Stimulated activated naive CD4-positive, alpha-beta T cell (primary cell): ENCODE measurements at regions not wholly inside any gene's neighbourhood (a gene's known extent, or its start where the extent isn't known, plus 50 kb on each side); places are given as distances from the start of the nearest gene placed in this dataset.

Experiments
- DNase-seq, 6 experiments: peaks; one replicate each; lab custom pipeline; 2025; lab: John Stamatoyannopoulos, UW

DNA sequence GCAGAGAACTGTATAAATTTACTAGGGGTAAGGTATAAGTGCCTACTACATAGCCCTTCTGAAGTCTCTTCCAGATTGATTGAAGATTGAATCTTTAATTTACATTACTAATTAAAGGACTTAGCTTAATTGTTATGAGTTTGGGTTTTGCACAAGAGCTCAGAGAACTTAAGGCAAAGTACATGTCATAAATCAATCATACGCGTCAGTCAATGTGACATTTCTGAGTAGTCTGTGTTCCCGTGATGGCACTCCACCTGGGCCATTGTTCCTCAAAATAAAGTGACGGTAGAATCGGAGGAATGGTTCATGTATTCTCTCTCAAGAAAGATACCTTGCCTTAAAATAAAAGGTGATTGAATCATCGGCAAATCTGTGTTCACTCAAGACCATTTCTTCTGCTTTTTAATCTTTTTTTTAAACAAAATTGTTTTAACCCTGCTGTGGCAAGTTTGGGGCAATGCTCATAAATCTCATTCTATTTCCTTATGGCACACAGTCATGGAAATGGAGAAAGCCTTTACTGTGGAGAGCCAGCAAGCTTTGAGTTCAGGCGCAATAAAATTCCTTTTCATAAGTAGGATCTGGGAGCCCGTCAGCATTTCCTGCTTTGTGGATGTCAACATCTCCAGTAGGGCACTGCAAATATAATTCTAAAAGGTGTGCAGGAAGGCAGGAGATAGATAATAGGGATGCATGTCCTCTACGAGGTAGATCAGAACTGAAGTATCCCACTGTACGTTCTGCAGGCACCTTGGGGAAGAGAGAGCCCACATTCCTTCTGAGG is 427.4 kb downstream of the GATA3 start:
- DNase-seq: no peak

DNA sequence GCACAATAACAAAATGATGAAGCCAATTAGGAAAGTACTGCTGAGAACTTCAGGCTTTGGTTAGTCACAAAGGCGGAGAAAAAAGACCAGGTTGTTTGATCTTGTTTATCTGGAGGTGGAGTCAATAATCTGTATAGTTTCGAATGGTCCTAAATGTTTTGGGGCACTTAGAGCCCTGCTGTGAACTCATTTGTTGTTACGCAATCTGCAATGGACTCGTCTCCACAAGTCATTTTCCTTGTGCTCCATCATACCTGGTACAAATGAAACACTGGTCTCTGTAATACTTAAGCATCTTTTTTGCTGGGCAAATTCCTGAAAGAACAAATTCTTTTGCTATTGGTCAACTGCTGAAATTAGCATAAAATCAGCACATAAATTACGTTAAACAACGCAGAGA is 430.5 kb downstream of the GATA3 start:
- DNase-seq: no peak

DNA sequence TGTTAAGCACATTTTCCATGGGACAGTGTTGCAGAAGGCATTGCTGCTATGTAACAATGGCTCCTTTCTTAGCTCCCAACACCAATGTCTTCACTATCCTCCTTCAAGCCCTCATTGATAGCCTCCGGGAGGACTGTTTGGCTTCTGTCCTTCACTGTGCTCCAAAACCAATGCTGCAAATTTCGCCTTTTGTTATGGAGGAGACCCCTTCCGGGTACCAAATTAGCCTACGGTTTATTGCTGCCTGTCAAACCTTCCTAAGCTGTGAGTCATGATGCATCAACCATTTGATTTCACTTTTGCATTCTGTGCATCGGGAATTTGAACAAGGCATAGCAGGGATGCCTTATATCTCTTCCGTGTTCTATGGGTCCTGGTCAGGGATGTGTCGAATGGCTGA is 432.9 kb downstream of the GATA3 start:
- DNase-seq: no peak

DNA sequence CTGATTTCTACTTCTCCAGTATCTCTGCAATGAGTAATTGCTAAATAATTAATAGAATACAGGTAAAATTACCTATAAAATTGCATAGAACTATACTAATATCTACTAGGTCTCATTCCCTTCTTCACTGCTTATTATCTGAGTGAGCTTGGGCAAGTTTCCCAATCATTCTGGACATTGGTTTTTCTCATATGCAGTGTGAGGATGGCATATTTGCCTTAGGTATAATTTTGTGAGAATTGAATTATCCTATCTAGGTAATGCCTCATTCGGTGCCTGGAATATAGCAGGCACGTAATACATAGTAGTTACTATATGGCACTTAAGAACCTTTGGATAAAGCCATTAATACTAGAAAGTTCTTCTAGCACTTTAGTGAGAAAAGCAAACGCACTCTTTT is 434.7 kb downstream of the GATA3 start:
- DNase-seq: no peak

DNA sequence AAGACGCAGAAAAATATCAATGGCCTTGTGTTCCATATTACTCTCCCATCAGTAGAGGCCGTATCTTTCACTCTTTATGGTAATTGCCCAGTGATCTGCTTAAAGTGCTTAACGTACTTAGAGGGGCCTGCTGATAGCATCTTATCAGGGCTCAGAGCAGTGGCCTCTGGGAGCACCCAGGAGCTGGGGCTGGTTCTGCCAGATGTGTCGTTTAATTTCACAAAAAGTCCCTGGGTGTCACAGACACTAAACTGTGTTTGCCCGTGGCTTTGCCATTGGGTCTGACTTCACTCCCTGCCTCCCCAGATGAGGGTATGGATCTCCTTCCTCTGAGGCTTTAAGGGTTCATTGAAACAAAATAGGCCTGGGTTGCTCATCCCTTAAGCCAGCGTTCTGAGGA is 435.3 kb downstream of the GATA3 start:
- DNase-seq: no peak

DNA sequence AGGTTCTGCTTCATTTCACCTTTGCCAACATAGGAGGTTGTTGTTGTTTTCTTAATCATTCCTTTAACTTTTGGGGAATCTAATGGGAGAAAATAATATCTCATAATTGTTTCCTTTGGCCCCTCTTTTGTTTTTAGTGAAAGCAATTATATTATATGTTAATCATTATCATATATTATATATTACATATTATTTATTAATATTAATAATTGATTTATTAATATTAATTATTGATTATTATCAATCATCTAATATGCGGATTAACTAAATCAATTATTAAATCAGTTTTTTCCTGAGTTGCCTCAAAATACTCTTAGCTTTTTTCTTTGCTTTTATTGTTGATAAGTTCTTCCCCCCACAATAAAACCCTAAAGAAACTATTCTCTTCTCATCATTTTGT is 443.8 kb downstream of the GATA3 start:
- no peak for DNase-seq

DNA sequence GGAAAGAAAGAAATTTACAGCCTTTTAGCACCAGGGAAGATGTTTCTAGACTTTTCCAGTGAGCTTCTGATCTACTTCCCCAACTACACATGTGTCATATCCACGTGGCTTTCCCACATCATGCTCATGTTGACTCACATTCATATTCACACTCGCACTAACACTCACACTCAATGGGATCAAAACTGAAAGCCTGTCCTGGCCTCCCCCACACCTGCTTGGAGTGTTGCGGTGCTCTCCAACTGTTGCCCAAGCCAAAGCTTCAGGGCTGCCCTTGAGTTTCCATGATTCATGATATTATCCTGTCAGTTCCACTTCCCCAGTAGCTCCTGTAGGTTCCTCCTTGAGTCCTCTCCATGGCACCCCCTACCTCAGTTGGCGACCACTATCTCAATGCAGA is 444.4 kb downstream of the GATA3 start:
- DNase-seq: no peak

DNA sequence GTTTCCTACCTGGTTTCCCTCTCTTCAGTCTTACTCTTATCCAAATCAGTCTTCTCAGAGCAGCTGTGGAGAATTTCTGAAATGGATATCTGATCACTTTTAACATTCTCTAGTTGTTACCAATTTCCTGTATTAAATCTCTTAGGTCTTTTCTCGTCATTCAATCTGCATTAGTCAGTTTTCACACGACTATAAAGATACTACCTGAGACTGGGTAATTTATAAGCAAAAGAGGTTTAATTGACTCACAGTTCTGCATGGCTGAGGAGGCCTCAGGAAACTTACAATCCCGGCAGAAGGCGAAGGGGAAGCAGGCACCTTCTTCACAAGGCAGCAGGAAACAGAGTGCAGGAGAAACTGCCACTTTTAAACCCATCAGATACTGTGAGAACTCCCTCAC is 444.8 kb downstream of the GATA3 start:
- DNase-seq: no peak

DNA sequence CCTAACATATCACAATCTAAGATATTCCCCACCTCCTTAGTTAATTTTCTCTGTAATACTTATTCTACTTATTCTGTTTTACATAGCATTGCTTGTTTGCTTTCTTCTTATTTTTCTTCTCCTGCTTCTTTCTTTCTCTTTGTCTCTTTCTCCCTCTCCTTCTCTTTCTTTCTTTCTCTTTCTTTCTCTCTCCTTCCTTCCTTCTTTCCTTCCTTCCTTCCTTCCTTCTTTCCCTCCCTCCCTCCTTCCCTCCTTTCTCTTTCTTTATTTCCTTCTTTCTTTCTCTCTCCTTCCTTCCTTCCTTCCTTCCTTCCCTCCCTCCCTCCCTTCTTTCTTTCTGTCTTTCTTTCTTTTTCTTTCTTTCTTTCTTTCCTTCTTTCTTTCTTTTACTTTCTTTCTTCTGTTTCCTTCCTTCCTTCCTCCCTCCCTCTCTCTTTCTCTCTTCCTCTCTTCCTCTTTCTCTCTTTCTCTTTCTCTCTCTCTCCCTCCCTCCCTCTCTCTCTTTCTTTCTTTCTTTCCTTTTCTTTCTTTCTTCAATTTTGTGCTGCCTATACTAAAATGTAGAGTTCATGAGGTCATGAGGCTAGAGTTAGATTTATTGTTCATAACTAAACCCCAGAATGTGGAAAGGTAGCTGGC is 445.4 kb downstream of the GATA3 start:
- no peak for DNase-seq

DNA sequence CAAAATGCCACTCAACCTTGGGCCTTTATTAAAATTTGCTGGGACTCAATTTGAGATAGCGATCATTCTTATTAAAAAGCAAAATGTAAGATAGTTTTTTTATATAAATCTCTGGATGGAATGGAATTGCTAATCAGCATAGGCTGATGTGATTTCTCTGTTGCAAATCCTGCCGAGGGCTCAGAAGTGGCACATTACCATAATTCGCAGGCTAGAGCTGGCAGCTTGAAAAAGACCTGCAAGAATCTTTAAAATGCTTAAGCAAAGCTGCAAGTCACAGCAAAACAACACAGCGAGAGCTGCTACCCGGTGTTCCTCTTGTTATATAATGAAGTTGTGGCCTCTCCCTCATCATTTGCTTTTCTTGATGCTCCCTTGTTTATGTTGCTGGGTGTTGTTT is 448.1 kb downstream of the GATA3 start:
- DNase-seq: no peak

DNA sequence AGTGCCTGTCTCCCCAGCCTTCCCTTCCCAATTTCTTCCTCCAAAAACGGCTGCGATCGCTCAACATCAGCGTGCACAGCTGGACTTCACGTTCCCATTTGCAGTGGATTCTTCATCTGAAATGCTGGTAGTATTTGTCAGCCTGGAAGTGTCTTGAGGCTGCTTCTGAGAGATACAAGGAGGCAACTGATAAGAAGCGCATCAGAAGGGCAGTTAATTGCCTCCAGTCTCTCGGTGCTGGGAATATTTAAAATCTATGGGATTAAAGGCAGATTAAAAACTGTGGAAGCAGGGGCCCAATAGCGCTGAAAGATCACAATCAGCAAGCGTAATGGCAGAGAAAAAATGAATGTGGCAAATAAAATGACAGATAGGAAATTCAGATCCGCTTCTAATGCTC is 450.0 kb downstream of the GATA3 start:
- DNase-seq: no peak

DNA sequence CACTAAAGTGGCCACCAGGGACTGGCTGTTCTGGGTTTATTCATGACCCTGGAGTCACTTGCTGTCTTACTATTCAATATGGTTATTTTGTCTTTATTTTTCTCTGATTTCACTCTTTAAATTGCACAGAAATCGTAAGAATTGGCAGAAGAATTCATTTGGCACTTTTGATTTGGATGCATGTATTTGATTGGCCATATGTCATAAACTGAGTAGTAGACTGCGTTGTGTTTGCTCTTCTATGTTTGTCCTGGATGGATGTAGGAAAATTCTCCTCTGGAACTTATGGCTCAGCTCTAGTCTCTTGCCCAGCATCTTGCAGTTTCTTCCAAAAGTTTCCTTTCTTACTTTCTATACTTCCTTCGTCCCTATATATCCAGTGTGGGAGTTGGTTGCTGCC is 452.7 kb downstream of the GATA3 start:
- DNase-seq: no peak

DNA sequence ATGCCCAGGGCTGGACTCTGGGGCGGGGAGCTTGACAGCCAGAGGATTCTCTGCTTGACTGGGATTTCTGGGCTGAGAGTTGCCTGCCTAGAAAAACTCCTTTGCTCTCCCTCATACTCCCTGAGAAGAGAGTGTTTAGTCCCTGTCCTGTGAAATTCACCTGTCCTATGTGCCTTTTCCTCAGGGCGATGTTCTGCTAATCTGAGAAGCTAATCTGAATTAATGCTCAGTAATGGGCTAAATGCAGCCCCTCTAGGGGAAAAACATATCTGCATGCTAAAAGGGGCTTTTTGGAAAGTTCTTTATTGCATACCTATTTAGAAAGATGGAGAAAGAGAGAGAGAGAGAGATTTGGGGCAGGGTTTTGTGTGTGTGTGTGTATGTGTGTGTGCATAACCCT is 454.4 kb downstream of the GATA3 start:
- no peak for DNase-seq

DNA sequence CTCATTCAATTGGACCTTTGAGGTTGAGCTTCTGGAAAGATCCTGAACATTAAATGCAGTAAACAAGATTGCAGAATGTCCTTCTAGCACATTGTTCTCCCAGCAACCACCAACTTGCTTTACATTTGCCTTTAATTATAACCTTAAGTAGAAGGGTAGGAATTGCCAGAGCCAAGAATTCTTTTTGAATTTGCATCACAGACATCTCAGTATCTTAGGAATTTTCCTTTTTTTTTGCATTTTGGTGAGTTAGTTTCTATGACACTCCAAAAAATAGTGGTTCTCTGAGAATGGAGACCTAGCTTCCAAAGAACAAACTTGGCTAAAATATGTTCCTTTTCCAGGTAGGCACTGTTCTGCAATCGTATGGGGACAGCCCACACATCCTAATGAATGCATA is 456.0 kb downstream of the GATA3 start:
- no peak for DNase-seq

DNA sequence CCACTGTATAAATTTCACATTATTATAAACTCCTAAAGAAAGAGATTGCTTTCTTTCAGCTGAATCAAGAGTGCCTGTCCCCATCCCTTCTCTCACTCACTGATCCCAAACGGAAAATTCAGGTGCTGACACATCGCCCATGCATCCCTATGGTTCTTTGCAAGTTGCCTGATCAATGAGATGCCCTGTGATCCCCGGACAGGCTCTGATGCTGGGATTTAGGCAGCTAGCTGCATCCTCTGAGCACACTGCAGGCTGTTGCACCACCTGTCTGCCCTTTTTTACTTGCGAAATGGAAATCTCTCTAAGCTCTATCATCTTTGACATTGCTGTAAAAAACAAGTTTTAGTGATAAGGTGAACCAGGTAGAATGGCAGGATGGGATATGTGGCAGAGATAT is 456.5 kb downstream of the GATA3 start:
- no peak for DNase-seq

DNA sequence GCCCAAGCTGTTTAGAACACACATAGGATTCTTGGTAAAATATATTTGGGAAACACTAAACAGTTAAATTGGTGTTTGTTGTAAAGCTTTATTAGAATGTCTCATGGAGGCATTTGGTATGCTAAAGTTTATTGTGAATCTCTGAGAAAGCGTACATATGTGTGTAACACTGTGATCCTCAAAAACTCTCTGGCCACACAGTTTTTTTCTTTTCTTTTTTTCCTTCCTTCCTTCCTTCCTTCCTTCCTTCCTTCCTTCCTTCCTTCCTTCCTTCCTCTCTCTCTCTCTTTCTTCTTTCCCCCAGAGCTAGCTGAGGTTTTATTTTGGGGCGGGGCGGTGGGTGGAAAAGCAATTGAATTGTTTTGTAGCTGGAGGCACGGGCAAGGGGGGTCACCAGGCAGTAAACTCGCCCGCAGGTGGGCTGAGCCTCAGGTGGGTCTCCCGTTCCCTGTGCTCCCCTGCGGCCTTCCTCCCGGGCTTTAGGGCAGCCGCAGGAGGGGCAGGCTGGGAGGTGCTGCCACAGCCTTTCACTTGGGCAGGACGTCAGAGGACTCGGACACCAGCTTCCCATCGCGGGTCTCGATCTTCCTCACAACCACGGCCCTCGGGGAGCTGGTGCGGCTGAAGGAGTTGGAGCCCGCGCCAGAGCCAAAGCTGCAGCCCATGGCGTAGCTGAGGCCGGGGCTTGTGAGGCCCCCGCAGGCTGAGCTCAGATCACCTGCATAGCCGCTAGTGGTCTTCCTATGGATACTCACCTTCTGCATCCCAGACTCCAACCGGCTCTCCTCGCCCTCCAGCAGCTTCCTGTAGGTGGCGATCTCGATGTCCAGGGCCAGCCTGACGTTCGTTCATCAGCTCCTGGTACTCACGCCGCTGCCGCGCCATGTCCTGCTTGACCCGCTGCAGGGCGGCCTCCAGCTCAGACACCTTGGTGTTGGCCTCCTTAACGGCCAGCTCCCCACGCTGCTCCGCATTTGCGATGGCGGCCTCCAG is 459.0 kb downstream of the GATA3 start:
- no peak for DNase-seq

DNA sequence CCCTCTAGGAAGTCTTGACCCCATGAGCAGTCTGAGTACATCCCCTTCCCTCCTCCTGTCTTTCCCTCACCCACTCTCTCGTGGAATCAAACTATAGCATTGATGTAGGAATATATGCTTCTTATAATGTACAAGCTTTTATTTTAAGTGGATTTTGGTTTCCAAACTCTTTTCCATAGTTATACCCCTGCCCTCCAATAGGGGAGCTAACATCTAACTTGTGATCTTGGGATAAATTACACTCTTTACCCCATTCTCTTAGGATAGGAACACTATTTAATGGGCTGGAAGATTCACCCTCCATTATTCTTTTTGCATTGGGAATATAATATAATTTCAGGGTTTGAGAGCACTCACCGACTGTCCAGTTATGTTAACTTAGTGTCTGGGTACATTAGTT is 465.9 kb downstream of the GATA3 start:
- DNase-seq: no peak

DNA sequence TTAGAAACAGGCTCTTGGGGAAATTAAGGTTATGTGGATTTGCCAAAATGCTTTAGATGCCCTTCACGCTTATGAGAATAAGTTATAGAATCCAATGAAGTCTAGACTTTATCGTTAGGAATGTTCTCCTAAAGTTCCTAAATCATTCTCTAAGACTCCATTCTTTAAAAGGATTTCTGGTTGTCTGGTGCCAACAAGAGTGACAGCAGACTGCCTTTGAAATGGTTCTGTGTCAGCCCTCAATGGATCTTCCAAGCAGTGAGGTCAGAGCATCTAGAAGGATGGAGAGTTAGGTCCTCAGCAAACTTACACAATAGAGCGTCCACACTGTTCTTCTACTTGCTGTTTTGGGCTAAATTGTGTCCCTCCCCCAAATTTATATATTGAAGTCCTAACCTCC is 473.3 kb downstream of the GATA3 start:
- DNase-seq: no peak

DNA sequence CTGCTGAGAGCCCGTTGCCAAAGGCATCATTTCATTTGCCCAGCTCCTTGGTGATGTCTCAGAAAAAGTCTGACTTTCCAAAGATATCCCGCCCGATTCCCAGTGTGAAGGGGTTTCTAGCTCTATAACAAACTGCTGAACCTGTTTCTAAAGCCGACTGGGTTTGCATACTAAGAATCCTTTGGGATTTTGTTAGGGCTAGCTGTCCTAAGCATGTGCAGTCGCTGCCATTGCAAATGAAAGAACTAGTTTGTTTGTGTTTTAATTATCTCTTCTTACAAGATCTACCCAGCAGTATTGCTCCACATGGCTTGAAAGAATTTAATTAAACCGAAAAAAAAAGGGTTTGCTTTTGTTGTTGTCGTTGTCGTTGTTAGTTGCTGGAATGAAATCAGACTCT is 476.6 kb downstream of the GATA3 start:
- DNase-seq: no peak

DNA sequence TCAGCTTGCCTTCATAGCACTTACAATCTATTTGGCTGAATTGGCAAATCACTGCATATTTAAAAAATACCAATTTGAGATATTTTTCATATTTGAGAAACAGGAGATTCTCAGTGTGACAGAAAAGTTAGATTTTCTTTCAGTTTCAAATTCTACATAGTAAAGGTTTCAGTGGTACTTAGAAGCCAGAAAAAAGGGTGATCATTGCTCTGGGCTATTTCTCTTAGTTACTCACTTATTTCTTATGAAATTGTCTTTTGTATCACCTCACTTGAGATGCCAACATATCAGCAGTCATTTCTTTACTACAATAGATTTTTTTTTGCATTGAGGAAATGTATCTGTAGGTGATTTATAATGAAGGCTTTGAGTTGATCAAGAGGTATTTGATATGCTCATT is 478.2 kb downstream of the GATA3 start:
- DNase-seq: no peak

DNA sequence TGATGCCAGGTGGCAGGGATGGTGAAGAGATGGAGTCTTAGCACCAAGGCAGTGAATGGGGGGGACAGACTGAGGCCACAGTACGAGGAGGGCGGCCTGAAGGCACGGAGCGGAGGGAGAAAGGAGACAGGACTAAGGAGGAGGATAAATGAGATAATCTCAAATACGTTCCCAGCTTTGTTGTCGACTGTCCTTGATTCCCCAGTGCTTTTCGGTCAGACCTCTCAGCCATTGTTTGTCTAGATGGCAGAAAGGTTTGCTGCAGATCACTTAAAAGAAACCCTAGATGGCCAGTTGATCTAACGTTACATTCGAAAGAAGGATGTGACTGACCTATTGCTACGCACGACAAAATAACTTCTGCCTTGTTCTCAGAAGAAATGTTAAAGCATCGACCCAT is 479.0 kb downstream of the GATA3 start:
- no peak for DNase-seq

DNA sequence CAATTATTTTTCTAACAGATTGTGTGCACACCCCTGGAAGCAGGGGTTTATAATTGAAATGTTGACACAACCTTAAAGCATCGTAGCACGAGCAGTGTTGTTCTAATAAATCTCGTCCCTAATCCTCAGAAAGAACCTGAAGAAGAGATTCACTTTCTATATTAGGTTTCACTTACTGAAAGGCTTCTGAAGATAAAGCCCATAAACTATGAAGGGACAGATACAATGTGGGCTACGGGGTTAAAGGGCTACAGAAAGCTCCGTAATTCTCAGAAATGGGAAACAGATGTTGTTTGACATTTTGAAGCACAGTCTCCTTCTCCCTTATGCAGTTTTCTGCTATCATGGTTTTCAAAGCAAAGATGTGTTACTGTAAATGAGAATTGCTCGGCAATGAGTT is 479.6 kb downstream of the GATA3 start:
- DNase-seq: no peak

DNA sequence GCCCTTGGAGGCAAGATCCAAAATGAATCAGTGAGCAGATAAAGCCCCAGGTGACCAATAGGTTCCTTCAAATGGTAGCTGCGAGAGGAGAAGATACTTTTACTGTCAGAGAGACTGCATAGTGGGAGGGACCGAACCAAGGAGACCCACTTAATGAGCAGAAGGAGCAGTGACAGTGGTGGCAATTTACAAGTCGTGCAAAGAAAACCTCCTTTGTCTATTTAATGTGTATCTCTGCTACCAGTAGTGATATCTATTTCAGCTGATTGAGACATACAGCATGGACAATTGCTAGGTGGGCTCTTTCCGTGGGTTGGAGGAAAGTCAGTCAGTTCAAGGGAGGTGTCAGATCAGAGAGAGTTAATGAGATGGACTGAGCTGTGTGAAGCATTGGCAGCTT is 480.4 kb downstream of the GATA3 start:
- DNase-seq: no peak
